SIG-M5 treated with dmso at 0.1 percent for 504 hours (cell line): ENCODE measurements at regions not wholly inside any gene's neighbourhood (a gene's known extent, or its start where the extent isn't known, plus 50 kb on each side); places are given as distances from the start of the nearest gene placed in this dataset.

ENCODE experiments used
- DNase-seq: peaks from one replicate; lab custom pipeline; 2025; ENCODE audit not compliant: unreplicated experiment; lab: John Stamatoyannopoulos, UW

GRCh38 chr1:221448585-221449175 lies 293.2 kb downstream of the DUSP10 start:
- no peak for DNase-seq

GRCh38 chr1:221449194-221449593 lies 292.7 kb downstream of the DUSP10 start:
- DNase-seq, result no peak

- DNase-seq, result no peak
These were observed 292.0 kb downstream of the DUSP10 start for GRCh38 chr1:221449801-221450470.

GRCh38 chr1:221451741-221452140 lies 290.1 kb downstream of the DUSP10 start:
- DNase-seq, result no peak

GRCh38 chr1:221454096-221454495 lies 287.8 kb downstream of the DUSP10 start:
- no peak for DNase-seq

GRCh38 chr1:221456918-221457317 lies 285.0 kb downstream of the DUSP10 start:
- no peak for DNase-seq

- no peak for DNase-seq
These were observed 284.0 kb downstream of the DUSP10 start for GRCh38 chr1:221457685-221458446.

- peak; percentile 15 for DNase-seq
These were observed 283.3 kb downstream of the DUSP10 start for GRCh38 chr1:221458447-221459156.

- no peak for DNase-seq
These were observed 282.3 kb downstream of the DUSP10 start for GRCh38 chr1:221459558-221459957.

- DNase-seq, result no peak
These were observed 279.5 kb downstream of the DUSP10 start for GRCh38 chr1:221462345-221462744.

GRCh38 chr1:221468546-221468945 lies 273.3 kb downstream of the DUSP10 start:
- DNase-seq, result no peak

GRCh38 chr1:221469476-221469875 lies 272.4 kb downstream of the DUSP10 start:
- DNase-seq, result no peak

- DNase-seq, result no peak
These were observed 271.7 kb downstream of the DUSP10 start for GRCh38 chr1:221470000-221470698.

- DNase-seq, result no peak
These were observed 268.5 kb downstream of the DUSP10 start for GRCh38 chr1:221473411-221473810.

- DNase-seq, result no peak
These were observed 264.6 kb downstream of the DUSP10 start for GRCh38 chr1:221477252-221477651.

- DNase-seq, result peak; percentile 71
These were observed 263.6 kb downstream of the DUSP10 start for GRCh38 chr1:221478050-221478949.

GRCh38 chr1:221487781-221488524 lies 253.9 kb downstream of the DUSP10 start:
- peak; percentile 9 for DNase-seq

GRCh38 chr1:221488550-221488949 lies 253.3 kb downstream of the DUSP10 start:
- no peak for DNase-seq

- DNase-seq, result no peak
These were observed 247.2 kb downstream of the DUSP10 start for GRCh38 chr1:221494670-221495069.
